Endothelial cell of umbilical vein (primary cell): ENCODE measurements at regions not wholly inside any gene's neighbourhood (a gene's known extent, or its start where the extent isn't known, plus 50 kb on each side); places are given as distances from the start of the nearest gene placed in this dataset.

Source experiments
- BruUV-seq: library from RNA; stranded (reverse); fragments of 400-500 nt; replicated peaks from 2 replicates; lab custom pipeline; 2021; lab: Mats Ljungman, UMichigan
- CTCF ChIA-PET: fragments of 300-600, 350-600 bp; sonication (Branson Sonifier 250); formaldehyde crosslinking; loops from one replicate; lab custom pipeline; 2021; ENCODE audit warnings: antibody characterized with exemption, inconsistent platforms; lab: Charles Lee
- POLR2A ChIA-PET: fragments of 300-600, 350-600 bp; sonication (Branson Sonifier 250); formaldehyde crosslinking; loops from one replicate; lab custom pipeline; 2021; ENCODE audit warnings: antibody characterized with exemption, inconsistent platforms; lab: Charles Lee
- DNase-seq: peaks from one replicate; pipeline ENCODE4 v3.0.0-alpha.2; 2011; ENCODE audit warnings: low read depth, low spot score
- FAIRE-seq: peaks from 2 replicates; lab custom pipeline; 2011; peaks lifted over from hg19 to GRCh38; lab: Jason Lieb, UNC
- H2AFZ ChIP-seq: 2 replicates; pipeline ENCODE4 v1.6.0; 2012; ENCODE audit warnings: low read depth, low read length, control low read depth, inconsistent platforms
- H3K27ac ChIP-seq: 2 replicates; pipeline ENCODE4 v1.5.1; 2011; ENCODE audit warnings: low read depth, mild to moderate bottlenecking, control low read depth, low read length, moderate library complexity; ENCODE audit not compliant: insufficient read depth
- H3K27me3 ChIP-seq, 2 experiments: 2 replicates each; pipeline versions ENCODE4 v1.6.0 to v1.6.1; 2011; ENCODE audit warnings: low read length in 2 of 2, mixed read lengths in 1 of 2; ENCODE audit not compliant: control insufficient read depth in 2 of 2, insufficient read depth in 2 of 2
- H3K36me3 ChIP-seq, 2 experiments: 2 replicates in 1 of 2; 3 replicates in 1 of 2; pipeline ENCODE4 v1.5.1; 2011; ENCODE audit warnings: low read length in 2 of 2, mild to moderate bottlenecking in 1 of 2, moderate library complexity in 1 of 2; ENCODE audit not compliant: control insufficient read depth in 2 of 2, insufficient read depth in 2 of 2; ENCODE audit errors: extremely low read depth in 1 of 2
- H3K4me1 ChIP-seq: 3 replicates; pipeline ENCODE4 v1.5.1; 2011; ENCODE audit warnings: mild to moderate bottlenecking, low read length; ENCODE audit not compliant: control insufficient read depth, insufficient read depth; ENCODE audit errors: extremely low read depth
- H3K4me2 ChIP-seq: 2 replicates; pipeline ENCODE4 v1.6.1; 2011; ENCODE audit warnings: low read length, control low read depth, mixed read lengths; ENCODE audit not compliant: insufficient read depth
- H3K4me3 ChIP-seq, 3 experiments: fragments of 200-600 bp in 1 of 3; sonication (generic), shearing (Covaris generic) in 1 of 3; replicated peaks in 1 of 3; 2 replicates each; pipeline ENCODE4 v1.5.1; 2011 to 2016; ENCODE audit warnings: control low read depth in 3 of 3, low read length in 3 of 3, mild to moderate bottlenecking in 2 of 3, inconsistent platforms in 1 of 3, low read depth in 1 of 3, moderate library complexity in 1 of 3; ENCODE audit not compliant: insufficient read depth in 1 of 3
- H3K79me2 ChIP-seq: 2 replicates; pipeline ENCODE4 v1.6.0; 2012; ENCODE audit warnings: low read length, inconsistent platforms; ENCODE audit not compliant: control insufficient read depth, insufficient read depth
- H3K9ac ChIP-seq: replicated peaks from 2 replicates; pipeline ENCODE3; 2011; ENCODE audit warnings: low read length, control low read depth; ENCODE audit not compliant: insufficient read depth; ENCODE audit errors: extremely low read depth
- H3K9me1 ChIP-seq: replicated peaks from 3 replicates; pipeline ENCODE4 v1.6.0; 2011; ENCODE audit warnings: mild to moderate bottlenecking, low read length; ENCODE audit not compliant: control insufficient read depth, insufficient read depth; ENCODE audit errors: extremely low read depth
- H3K9me3 ChIP-seq: replicated peaks from 2 replicates; pipeline ENCODE4 v1.5.1; 2012; ENCODE audit warnings: low read length, inconsistent platforms; ENCODE audit not compliant: control insufficient read depth, insufficient read depth
- H4K20me1 ChIP-seq: replicated peaks from 2 replicates; pipeline ENCODE3; 2011; ENCODE audit warnings: mild to moderate bottlenecking, low read length; ENCODE audit not compliant: control insufficient read depth, insufficient read depth; ENCODE audit errors: extremely low read depth
- EZH2 ChIP-seq: IDR thresholded peaks from 2 replicates; pipeline ENCODE4 v1.6.1; 2012; ENCODE audit warnings: borderline replicate concordance, low read depth, mild to moderate bottlenecking, moderate library complexity, low read length, inconsistent platforms; ENCODE audit not compliant: severe bottlenecking
- FOS ChIP-seq: IDR thresholded peaks from 2 replicates; pipeline ENCODE4 v1.6.1; 2011; ENCODE audit warnings: mild to moderate bottlenecking, low read length, moderate library complexity, borderline replicate concordance; ENCODE audit not compliant: insufficient read depth
- GATA2 ChIP-seq: IDR thresholded peaks from 2 replicates; pipeline ENCODE4 v1.7.0; 2011; ENCODE audit warnings: low read depth, mild to moderate bottlenecking, moderate library complexity, mixed read lengths, low read length; ENCODE audit not compliant: insufficient read length, insufficient read depth
- JUN ChIP-seq: IDR thresholded peaks from 2 replicates; pipeline ENCODE4 v1.6.1; 2011; ENCODE audit warnings: borderline replicate concordance, low read depth; ENCODE audit not compliant: insufficient read length, insufficient read depth
- MYC ChIP-seq: IDR thresholded peaks from one replicate; pipeline ENCODE4 v1.6.1; 2011; ENCODE audit warnings: mild to moderate bottlenecking, low read depth, low read length
- POLR2A ChIP-seq: IDR thresholded peaks from 2 replicates; pipeline ENCODE4 v1.6.1; 2012; ENCODE audit warnings: low read depth, mild to moderate bottlenecking, control low read depth, low read length
- POLR2AphosphoS5 ChIP-seq: IDR thresholded peaks from 2 replicates; pipeline ENCODE4 v1.6.1; 2012; ENCODE audit warnings: low read depth, mild to moderate bottlenecking, control low read depth, low read length, moderate library complexity; ENCODE audit not compliant: insufficient read depth
- dilution Hi-C: fragments of 300-500 bp; cut with MboI; formaldehyde crosslinking; loops from one replicate; pipeline ENCODE4 v1.15.0; 2019; ENCODE audit warnings: low sequenced_read_pairs; ENCODE audit not compliant: extremely low pct_ligation_motif_present
- intact Hi-C: fragments of 100-400 bp; cut with micrococcal nuclease; formaldehyde crosslinking; loops from one replicate; pipeline ENCODE4 v1.10.0; 2022
- TF ChIP-seq, protein P1 (sequence below): IDR thresholded peaks from 2 replicates; pipeline ENCODE4 v1.6.1; 2011; ENCODE audit not compliant: insufficient read depth, insufficient read length
- TF ChIP-seq, protein P2 (sequence below), 2 donors: IDR thresholded peaks; 1 replicate in 1 of 2; 2 replicates in 1 of 2; pipeline ENCODE4 v1.5.1; 2011; ENCODE audit warnings: low read length in 2 of 2, mild to moderate bottlenecking in 2 of 2, moderate library complexity in 2 of 2, control low read depth in 1 of 2, inconsistent platforms in 1 of 2, low read depth in 1 of 2; ENCODE audit not compliant: insufficient read depth in 1 of 2; ENCODE audit errors: extremely low read depth in 1 of 2

DNA sequence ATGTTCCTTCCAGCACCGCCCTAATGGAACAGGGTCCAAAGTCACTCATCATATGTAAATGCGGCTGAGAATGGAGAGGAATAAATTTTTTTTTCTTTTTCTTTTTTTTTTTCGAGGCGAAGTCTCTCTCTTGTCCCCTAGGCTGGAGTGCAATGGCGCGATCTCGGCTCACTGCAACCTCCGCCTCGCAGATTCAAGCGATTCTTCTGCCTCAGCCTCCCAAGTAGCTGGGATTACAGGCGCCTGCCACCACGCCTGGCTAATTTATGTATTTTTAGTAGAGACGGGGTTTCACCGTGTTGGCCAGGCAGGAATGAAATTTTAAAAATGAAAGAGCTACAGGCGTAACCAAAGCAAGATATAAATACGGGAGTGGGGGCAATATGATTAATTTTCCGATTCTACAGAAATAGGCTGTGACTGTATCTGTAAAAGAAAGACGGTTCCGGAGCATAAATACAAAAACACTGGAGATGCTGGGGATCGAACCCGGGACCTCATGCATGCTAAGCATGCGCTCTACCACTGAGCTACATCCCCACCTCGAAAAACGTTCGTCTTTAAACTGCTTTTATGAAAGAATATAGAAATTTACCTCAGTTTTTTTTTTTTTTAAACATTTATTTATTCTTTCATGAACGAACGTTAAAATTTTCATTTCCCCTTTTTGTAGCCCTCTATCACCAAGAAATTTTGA, 132.2 kb downstream of the GPX5 start:
- Histone ChIP-seq H3K27ac (no peak overlapping the region), H2AFZ (peak overlapping the region; percentile 79), H3K4me3 (peak overlapping the region; percentile 28 to 86 (median 83)), H3K27me3 (peaks cover 20 to 33% of the 10 kb centered on the region in 2 experiments), H3K4me2 (peak overlapping the region; percentile 96), H3K79me2 (no peaks in the 10 kb centered on the region), H3K9me3 (no peaks in the 10 kb centered on the region), H4K20me1 (no peaks in the 10 kb centered on the region), H3K9ac (peak overlapping the region; percentile 26), H3K4me1 (peaks cover 8% of the 10 kb centered on the region), H3K9me1 (no peaks in the 10 kb centered on the region), H3K36me3 (no peaks in the 10 kb centered on the region)
- FAIRE-seq = peak; percentile 47
- BruUV-seq = no TSS peak
- dilution Hi-C loops (no loop called here), intact Hi-C loops (loop anchor here (1.0 to 10.0 kb wide), 4 partner anchors 10 to 443 kb away; no protein-coding TSS in a partner anchor)
- ChIA-PET CTCF (interaction anchor here (0.9 to 1.0 kb wide), 2 partner anchors 10 to 15 kb away, joined by 3 read pairs; no protein-coding TSS in a partner anchor), POLR2A (no interaction called here)
- peak; percentile 68 for DNase-seq
- TF ChIP-seq, protein P1, sequence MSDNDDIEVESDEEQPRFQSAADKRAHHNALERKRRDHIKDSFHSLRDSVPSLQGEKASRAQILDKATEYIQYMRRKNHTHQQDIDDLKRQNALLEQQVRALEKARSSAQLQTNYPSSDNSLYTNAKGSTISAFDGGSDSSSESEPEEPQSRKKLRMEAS = no peak
- TF ChIP-seq GATA2 = peak; percentile 15
- TF ChIP-seq MYC = no peak

DNA sequence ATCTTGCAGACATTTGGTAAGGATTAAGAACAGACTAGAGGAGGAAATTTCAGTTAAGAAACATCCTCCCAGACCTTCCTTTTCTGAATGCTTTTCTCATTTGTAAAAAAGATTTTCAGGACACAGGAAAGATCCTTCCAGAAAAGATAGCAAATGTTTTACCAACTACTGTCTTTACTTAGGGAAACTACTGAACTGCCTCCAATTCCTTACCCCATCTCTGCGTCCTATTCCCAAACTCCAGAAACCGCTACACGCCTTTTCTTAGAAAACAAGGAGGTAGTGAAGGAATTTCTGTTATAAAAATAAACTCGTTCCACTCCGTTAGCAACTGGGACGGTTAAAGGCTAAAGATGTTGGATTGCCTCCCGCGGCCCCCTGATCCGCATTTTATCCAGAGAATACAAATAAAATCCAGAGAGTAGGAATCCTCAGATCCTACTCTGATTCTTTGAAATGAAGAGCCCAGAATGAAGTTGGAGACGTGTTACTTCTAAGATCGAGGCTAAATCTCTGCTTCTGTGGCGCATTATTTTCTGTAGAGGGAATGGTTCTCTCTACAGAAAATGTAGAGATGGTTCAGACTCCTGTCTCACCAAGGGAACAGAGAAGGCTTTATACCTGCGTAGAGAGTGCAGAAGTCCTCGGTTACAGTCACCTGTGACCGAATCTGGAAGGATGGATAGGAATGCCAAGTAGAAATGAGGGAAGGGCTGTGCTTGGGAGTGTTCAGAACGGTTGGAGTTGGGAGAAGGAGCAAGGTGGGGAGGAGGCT, 133.0 kb downstream of the GPX5 start:
- intact Hi-C loops = loop anchor here (1.0 to 10.0 kb wide), 4 partner anchors 10 to 444 kb away; no protein-coding TSS in a partner anchor
- Histone ChIP-seq H3K79me2 (no peaks in the 10 kb centered on the region), H3K27ac (no peak overlapping the region), H3K9me3 (no peaks in the 10 kb centered on the region), H3K9me1 (no peaks in the 10 kb centered on the region), H3K4me1 (peaks cover 8% of the 10 kb centered on the region), H4K20me1 (no peaks in the 10 kb centered on the region), H3K27me3 (peaks cover 20 to 33% of the 10 kb centered on the region in 2 experiments), H3K4me3 (peak overlapping the region; percentile 28 to 86 (median 83)), H3K36me3 (no peaks in the 10 kb centered on the region), H3K4me2 (peak overlapping the region; percentile 96), H2AFZ (peak overlapping the region; percentile 79), H3K9ac (peak overlapping the region; percentile 26)
- no TSS peak for BruUV-seq
- TF ChIP-seq FOS (no peak), MYC (no peak), EZH2 (no peak), POLR2A (no peak), JUN (no peak), POLR2AphosphoS5 (no peak), GATA2 (no peak)
- TF ChIP-seq, protein P2, sequence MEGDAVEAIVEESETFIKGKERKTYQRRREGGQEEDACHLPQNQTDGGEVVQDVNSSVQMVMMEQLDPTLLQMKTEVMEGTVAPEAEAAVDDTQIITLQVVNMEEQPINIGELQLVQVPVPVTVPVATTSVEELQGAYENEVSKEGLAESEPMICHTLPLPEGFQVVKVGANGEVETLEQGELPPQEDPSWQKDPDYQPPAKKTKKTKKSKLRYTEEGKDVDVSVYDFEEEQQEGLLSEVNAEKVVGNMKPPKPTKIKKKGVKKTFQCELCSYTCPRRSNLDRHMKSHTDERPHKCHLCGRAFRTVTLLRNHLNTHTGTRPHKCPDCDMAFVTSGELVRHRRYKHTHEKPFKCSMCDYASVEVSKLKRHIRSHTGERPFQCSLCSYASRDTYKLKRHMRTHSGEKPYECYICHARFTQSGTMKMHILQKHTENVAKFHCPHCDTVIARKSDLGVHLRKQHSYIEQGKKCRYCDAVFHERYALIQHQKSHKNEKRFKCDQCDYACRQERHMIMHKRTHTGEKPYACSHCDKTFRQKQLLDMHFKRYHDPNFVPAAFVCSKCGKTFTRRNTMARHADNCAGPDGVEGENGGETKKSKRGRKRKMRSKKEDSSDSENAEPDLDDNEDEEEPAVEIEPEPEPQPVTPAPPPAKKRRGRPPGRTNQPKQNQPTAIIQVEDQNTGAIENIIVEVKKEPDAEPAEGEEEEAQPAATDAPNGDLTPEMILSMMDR (IDR thresholded peaks at IDR 0.05; ENCODE audit: extremely low read depth in 1 of 2, insufficient read depth in 1 of 2, low read depth in 1 of 2, low read length in 2 of 2) = no peak
- TF ChIP-seq, protein P1 = no peak
- dilution Hi-C loops = no loop called here
- DNase-seq (no peak), FAIRE-seq (peak; percentile 18)
- ChIA-PET CTCF (interaction anchor here (0.9 to 1.0 kb wide), 2 partner anchors 10 to 15 kb away, joined by 3 read pairs; no protein-coding TSS in a partner anchor), POLR2A (no interaction called here)
